Upper lobe of right lung (tissue), 1 donor: ENCODE measurements at regions not wholly inside any gene's neighbourhood (a gene's known extent, or its start where the extent isn't known, plus 50 kb on each side); places are given as distances from the start of the nearest gene placed in this dataset.

Experiments
- ATAC-seq: fragments of 200-7000 bp; cut with Tn5 transposase; one replicate; pipeline ENCODE4 v1.9.1; 2020; ENCODE audit warnings: mild to moderate bottlenecking, moderate library complexity
- DNase-seq: peaks from one replicate; pipeline ENCODE4 v3.0.0-alpha.2; 2020
- H3K27ac ChIP-seq: fragments of 200-600 bp; one replicate; pipeline ENCODE4 v1.8.0; 2022
- H3K27me3 ChIP-seq: fragments of 200-600 bp; one replicate; pipeline ENCODE4 v1.8.0; 2022; ENCODE audit warnings: mild to moderate bottlenecking
- H3K36me3 ChIP-seq: fragments of 200-600 bp; one replicate; pipeline ENCODE4 v1.8.0; 2022
- H3K4me1 ChIP-seq: fragments of 200-600 bp; one replicate; pipeline ENCODE4 v1.8.0; 2022
- H3K4me3 ChIP-seq: fragments of 200-600 bp; one replicate; pipeline ENCODE4 v1.8.0; 2022; ENCODE audit warnings: mild to moderate bottlenecking
- H3K9me3 ChIP-seq: fragments of 200-600 bp; one replicate; pipeline ENCODE4 v1.8.0; 2022
- CTCF ChIP-seq: fragments of 200-600 bp; IDR thresholded peaks from one replicate; pipeline ENCODE4 v1.8.0; 2022; ENCODE audit warnings: antibody characterized with exemption
- intact Hi-C: fragments of 100-400 bp; cut with DNase I; formaldehyde crosslinking; loops from one replicate; pipeline ENCODE4 v1.11.0; 2022
- donor health status: DM: no; HTN: yes; CAD: no; lungs with severe emphysema.

- no peak overlapping the region for H3K27ac ChIP-seq
- ATAC-seq (no peak), DNase-seq (no peak)
- intact Hi-C loops: no loop called here
- no peaks in the 10 kb centered on the region for H3K9me3 ChIP-seq
- no peak for TF ChIP-seq CTCF
- no peaks in the 10 kb centered on the region for H3K4me1 ChIP-seq
- no peak overlapping the region for H3K4me3 ChIP-seq
- H3K27me3 ChIP-seq: no peaks in the 10 kb centered on the region
- no peaks in the 10 kb centered on the region for H3K36me3 ChIP-seq
These were observed 535.8 kb upstream of the DAB1 start for GRCh38 chr1:57959531-57960241.

GRCh38 chr1:57957576-57957975, 533.7 kb upstream of the DAB1 start:
- Histone ChIP-seq H3K27ac (no peak overlapping the region), H3K36me3 (no peaks in the 10 kb centered on the region), H3K27me3 (no peaks in the 10 kb centered on the region), H3K4me3 (no peak overlapping the region), H3K4me1 (no peaks in the 10 kb centered on the region), H3K9me3 (no peaks in the 10 kb centered on the region)
- no peak for DNase-seq
- intact Hi-C loops: no loop called here
- ATAC-seq: no peak
- no peak for TF ChIP-seq CTCF

GRCh38 chr1:57951390-57951789, 527.5 kb upstream of the DAB1 start:
- H3K36me3 ChIP-seq: no peaks in the 10 kb centered on the region
- DNase-seq (no peak), ATAC-seq (no peak)
- intact Hi-C loops: no loop called here
- H3K27ac ChIP-seq: no peak overlapping the region
- no peaks in the 10 kb centered on the region for H3K9me3 ChIP-seq
- H3K4me1 ChIP-seq: no peaks in the 10 kb centered on the region
- no peak overlapping the region for H3K4me3 ChIP-seq
- TF ChIP-seq CTCF: no peak
- no peaks in the 10 kb centered on the region for H3K27me3 ChIP-seq

GRCh38 chr1:57949168-57949567, 525.3 kb upstream of the DAB1 start:
- intact Hi-C loops: no loop called here
- Histone ChIP-seq H3K27ac (no peak overlapping the region), H3K4me3 (no peak overlapping the region), H3K27me3 (no peaks in the 10 kb centered on the region), H3K9me3 (no peaks in the 10 kb centered on the region), H3K36me3 (no peaks in the 10 kb centered on the region), H3K4me1 (no peaks in the 10 kb centered on the region)
- no peak for TF ChIP-seq CTCF
- no peak for ATAC-seq
- DNase-seq: no peak

- no peak overlapping the region for H3K4me3 ChIP-seq
- H3K4me1 ChIP-seq: no peaks in the 10 kb centered on the region
- DNase-seq: no peak
- H3K27me3 ChIP-seq: no peaks in the 10 kb centered on the region
- no peaks in the 10 kb centered on the region for H3K9me3 ChIP-seq
- TF ChIP-seq CTCF: no peak
- intact Hi-C loops: no loop called here
- H3K36me3 ChIP-seq: no peaks in the 10 kb centered on the region
- H3K27ac ChIP-seq: no peak overlapping the region
- no peak for ATAC-seq
These were observed 523.6 kb upstream of the DAB1 start for GRCh38 chr1:57947471-57947870.

- ATAC-seq (no peak), DNase-seq (no peak)
- Histone ChIP-seq H3K4me1 (no peaks in the 10 kb centered on the region), H3K9me3 (no peaks in the 10 kb centered on the region), H3K36me3 (no peaks in the 10 kb centered on the region), H3K27me3 (no peaks in the 10 kb centered on the region), H3K4me3 (no peak overlapping the region), H3K27ac (no peak overlapping the region)
- intact Hi-C loops: no loop called here
- no peak for TF ChIP-seq CTCF
These were observed 521.2 kb upstream of the DAB1 start for GRCh38 chr1:57945045-57945444.
